D721Med (cell line): ENCODE measurements at regions not wholly inside any gene's neighbourhood (a gene's known extent, or its start where the extent isn't known, plus 50 kb on each side); places are given as distances from the start of the nearest gene placed in this dataset.
"Not testable (repeated sequence)": the region's sequence is repeated elsewhere in the genome, so short reads cannot be mapped to it uniquely, and the experiment has no call there.

Source experiments
- DNase-seq: peaks from one replicate; pipeline ENCODE4 v3.0.0; 2011; ENCODE audit warnings: low spot score; ENCODE audit not compliant: insufficient read length
- FAIRE-seq: peaks from 2 replicates; lab custom pipeline; 2011; peaks lifted over from hg19 to GRCh38; lab: Jason Lieb, UNC
- TF ChIP-seq, protein P1 (sequence below): IDR thresholded peaks from 2 replicates; pipeline ENCODE4 v1.5.1; 2012; ENCODE audit warnings: mild to moderate bottlenecking, control low read depth; ENCODE audit not compliant: insufficient read depth; ENCODE audit errors: missing control alignments

DNA sequence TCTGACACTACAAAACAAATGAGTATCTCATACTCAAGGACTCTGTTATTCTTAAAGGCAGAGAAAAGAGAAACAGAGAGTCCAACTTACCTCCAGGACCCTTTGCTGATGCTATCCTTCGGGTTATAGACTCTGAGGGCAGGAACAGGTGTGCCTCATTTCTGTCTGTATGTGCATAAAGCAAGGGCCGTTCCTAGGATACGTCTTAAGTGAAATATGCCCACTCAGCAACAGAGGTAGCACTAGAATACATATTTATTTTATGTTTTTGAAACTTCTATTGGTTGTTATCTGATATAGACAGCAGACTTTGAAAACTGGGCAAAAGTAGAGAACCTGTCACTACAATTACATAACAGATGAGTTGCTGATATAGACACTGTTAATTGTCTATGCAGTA is 89.3 kb upstream of the CPNE4 start:
- FAIRE-seq (no peak), DNase-seq (no peak)
- TF ChIP-seq, protein P1, sequence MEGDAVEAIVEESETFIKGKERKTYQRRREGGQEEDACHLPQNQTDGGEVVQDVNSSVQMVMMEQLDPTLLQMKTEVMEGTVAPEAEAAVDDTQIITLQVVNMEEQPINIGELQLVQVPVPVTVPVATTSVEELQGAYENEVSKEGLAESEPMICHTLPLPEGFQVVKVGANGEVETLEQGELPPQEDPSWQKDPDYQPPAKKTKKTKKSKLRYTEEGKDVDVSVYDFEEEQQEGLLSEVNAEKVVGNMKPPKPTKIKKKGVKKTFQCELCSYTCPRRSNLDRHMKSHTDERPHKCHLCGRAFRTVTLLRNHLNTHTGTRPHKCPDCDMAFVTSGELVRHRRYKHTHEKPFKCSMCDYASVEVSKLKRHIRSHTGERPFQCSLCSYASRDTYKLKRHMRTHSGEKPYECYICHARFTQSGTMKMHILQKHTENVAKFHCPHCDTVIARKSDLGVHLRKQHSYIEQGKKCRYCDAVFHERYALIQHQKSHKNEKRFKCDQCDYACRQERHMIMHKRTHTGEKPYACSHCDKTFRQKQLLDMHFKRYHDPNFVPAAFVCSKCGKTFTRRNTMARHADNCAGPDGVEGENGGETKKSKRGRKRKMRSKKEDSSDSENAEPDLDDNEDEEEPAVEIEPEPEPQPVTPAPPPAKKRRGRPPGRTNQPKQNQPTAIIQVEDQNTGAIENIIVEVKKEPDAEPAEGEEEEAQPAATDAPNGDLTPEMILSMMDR, result no peak

DNA sequence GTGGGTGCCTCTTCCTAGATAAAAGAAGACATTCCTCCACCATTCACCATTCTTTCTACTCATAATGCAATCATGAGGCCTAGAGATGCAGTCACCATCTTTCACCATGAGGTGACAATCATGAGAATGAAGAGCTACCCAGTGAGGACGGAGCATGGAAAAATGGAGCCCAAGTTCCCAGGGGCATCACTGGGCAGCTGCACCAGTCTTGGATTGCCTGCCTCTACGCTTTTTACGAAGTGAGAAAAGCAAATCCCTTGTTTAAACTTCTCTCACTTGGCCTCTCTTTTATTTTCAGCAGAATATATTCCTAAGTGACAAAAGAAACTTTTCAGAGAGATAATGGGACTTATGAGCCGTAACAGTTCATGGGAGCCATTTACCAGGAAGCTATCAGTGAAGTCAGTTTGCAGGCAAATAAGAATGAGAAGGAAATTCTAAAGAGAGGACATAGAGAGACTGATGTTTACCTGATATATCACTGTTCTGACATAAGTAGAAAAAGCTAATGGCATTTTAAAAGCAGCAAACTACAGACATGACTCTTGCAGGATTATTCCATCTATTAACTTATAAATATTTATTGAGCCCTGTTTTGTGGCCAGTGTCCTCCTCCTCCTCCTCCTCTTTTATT is 90.0 kb upstream of the CPNE4 start:
- FAIRE-seq (no peak), DNase-seq (no peak)
- TF ChIP-seq, protein P1, result no peak

DNA sequence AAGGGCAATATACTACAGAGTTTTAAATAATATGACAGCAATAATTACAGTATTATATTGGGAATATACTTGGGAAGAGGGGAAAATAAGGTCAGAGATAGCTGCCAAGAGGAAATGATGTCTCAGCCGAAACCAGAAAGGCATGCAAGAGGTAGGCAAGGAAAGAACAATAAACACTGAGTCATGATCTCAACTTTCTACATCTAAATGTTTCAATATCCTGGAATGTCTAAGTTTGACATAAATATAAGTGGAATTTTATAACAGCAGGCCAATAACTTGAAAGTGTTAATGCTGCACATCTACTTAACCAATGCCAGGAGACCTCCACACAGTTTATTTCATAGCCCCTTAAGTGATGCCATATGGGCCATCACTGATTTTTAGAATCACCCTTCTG is 99.8 kb upstream of the CPNE4 start:
- DNase-seq, result no peak
- TF ChIP-seq, protein P1, result no peak
- FAIRE-seq, result no peak

DNA sequence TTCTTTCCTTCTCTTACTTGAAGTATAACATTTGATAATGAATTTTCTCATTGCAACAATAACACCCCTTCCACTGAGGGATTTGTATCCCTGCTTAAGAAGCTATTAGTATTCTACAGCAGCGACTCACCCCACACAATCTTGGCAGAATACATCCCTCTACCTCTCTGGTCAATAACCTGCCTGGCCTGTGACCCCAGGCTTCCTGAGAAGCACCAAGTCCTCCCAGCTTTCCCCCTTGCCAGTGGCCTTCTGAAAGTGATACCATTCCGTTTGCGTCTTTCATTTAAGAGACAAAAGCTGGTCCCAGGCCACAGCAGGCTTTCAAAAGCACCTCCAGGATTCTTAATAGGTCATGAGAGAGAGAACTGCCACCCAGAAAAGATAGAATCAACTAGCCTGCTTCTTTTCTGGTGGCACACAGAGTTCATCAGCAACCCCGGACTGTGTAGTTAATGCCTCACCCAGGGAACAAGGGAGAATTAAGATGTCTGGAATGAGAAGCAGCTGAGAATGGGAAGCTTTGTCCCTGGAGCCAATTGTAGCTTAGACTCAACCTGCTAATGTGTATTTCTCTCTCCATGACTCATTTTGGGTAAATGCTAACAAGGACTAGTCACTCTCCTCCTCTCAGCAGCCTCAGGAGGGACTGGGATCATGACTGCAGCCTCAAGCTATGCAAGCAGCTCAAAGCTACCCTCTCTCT is 101.0 kb upstream of the CPNE4 start:
- DNase-seq (no peak), FAIRE-seq (no peak)
- TF ChIP-seq, protein P1, result no peak

DNA sequence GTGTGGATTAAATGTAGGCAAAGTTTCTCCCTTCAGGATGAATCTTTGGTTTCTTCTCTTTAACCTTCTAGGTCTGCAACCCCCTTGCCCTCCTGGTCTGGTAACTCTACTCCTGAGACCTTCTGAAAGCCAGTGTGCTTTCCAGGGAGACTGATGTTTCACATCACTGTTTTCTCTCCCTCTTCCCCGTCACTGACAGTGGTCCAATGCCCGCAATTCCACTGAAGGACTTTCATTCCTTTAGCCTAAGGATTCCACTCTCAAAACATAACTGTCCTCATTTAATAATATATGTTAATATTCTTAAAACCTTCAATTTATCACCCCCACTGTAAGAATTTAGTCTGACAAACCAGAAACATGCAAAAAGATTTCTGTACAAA is 101.5 kb upstream of the CPNE4 start:
- FAIRE-seq (no peak), DNase-seq (no peak)
- TF ChIP-seq, protein P1, result no peak

DNA sequence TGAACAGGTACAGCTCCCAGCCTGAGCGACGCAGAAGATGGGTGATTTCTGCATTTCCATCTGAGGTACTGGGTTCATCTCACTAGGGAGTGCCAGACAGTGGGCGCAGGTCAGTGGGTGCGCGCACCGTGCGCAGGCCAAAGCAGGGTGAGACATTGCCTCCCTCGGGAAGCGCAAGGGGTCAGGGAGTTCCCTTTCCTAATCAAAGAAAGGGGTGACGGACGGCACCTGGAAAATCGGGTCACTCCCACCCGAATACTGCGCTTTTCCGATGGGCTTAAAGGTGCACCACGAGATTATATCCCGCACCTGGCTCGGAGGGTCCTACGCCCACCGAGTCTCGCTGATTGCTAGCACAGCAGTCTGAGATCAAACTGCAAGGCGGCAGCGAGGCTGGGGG is 102.1 kb upstream of the CPNE4 start:
- FAIRE-seq, DNase-seq: not testable (repeated sequence)

DNA sequence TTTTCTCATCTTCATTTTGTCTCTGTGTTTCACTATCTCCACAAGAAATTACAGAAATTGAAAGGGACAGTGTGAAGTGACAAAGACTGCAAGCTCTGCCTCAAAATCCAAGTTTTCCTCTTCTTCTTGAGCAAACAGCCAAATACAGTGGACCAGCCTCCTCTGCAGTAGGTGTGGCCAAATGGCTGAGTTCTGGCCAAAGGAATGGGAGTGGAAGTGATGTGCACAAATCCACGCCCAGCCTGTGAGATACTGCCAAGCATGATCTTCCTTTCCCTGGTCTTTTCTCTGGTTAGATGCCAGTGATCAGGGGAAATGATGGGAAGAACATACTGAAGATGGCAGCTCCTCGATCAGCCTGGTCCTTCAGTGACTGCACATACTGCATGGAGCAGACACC is 111.0 kb upstream of the CPNE4 start:
- no peak for FAIRE-seq
- TF ChIP-seq, protein P1, result no peak
- DNase-seq, result no peak
